H1 (cell line): ENCODE measurements at regions not wholly inside any gene's neighbourhood (a gene's known extent, or its start where the extent isn't known, plus 50 kb on each side); places are given as distances from the start of the nearest gene placed in this dataset.

Experiments used
- ATF2 ChIP-seq: IDR thresholded peaks from 2 replicates; pipeline ENCODE4 v1.6.1; 2012; ENCODE audit warnings: low read length, inconsistent platforms
- TBP ChIP-seq: IDR thresholded peaks from 2 replicates; pipeline ENCODE4 v1.6.1; 2011; ENCODE audit warnings: low read depth, low read length, improper control_type of control experiment
- ZNF274 ChIP-seq: IDR thresholded peaks from 2 replicates; pipeline ENCODE4 v1.7.0; 2012; ENCODE audit warnings: low read length, borderline replicate concordance; ENCODE audit errors: extremely low read depth

GRCh38 chr5:158322620-158323019, 463.7 kb upstream of the CLINT1 start (continued):
- no peak for TF ChIP-seq ATF2
- no peak for TF ChIP-seq ZNF274
- no peak for TF ChIP-seq TBP
